HG02884 (cell line): ENCODE measurements at regions not wholly inside any gene's neighbourhood (a gene's known extent, or its start where the extent isn't known, plus 50 kb on each side); places are given as distances from the start of the nearest gene placed in this dataset.

Experiments
- ATAC-seq: cut with Tn5 transposase; IDR thresholded peaks from one replicate; pipeline ENCODE4 v1.9.1; 2021; ENCODE audit warnings: mild to moderate bottlenecking, moderate library complexity; ENCODE audit not compliant: unreplicated experiment

DNA sequence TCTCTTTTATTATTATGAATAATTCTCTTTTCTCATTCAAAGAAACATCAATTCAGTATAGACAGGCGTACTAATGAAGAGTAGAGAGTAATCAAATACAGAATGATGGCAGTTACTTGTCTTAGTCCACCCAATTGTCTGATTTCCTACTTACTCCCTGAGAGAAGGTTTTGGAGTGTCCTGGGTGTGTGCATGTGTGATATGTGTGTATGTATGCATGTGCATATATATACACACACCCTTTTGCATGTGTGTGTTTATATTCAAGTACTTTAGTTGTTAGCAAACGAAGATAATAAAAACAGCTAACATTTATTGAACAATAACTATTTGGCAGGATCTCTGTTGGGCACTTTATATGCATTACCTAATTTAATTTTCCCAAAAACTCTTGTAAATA is 63.2 kb upstream of the CCDC190 start:
- ATAC-seq, result no peak

DNA sequence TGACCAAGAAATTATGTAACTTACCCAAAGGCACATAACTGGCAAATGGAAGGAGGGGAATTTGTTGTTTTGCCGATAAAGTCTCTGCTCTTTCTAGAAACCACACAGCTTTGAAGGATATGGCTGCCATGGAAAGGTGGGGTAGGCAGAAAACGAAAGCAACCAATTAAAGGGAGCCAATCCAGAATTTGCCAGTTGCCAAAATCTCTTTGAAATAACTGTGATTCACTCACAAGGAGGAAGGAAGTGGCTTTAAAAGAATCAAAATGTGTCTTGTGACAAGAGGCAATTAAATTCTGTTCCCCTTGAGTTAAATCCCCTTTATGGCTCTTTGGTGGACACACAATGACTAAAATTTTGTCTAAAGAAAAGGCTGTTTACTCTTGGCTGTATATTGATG is 61.2 kb upstream of the CCDC190 start:
- no peak for ATAC-seq

DNA sequence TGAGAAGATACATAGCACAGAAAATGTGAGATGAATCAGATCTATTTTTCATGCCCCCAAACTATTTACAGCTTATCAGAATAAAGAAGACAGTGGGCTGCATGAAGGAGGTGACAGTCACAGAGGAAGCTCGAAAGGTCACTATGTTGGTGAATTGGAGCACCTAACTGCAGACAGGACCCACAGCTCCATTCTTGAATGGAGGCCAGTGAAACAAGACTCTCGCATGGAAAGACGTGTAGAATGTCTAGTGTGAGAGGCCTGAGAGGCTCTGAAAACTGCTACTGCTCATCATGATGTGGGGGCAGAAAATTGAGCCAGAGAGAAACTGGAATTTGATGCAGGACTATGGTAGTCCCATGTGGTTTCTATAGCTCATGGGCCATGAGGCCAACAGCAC is 60.3 kb upstream of the CCDC190 start:
- ATAC-seq, result no peak

DNA sequence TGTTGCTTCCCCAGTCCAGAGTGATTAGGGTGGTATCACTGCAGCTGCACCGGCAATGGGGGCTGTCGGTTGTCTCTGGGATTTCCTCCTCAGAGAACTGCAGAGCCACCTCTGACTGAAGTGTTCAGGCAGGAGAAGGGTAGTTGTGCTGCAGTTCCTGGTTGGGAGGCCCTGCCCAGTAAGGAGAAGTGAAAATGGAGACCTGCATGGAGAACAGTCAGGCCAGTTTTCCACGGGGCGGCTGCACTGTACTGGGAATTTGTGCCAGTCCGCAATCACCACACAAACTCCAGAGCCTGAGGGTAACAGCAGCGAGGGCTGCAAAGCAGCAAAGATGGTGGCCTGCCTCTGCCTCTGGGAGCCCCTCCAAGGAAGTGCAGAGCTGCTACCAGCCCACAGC is 58.1 kb upstream of the CCDC190 start:
- no peak for ATAC-seq

DNA sequence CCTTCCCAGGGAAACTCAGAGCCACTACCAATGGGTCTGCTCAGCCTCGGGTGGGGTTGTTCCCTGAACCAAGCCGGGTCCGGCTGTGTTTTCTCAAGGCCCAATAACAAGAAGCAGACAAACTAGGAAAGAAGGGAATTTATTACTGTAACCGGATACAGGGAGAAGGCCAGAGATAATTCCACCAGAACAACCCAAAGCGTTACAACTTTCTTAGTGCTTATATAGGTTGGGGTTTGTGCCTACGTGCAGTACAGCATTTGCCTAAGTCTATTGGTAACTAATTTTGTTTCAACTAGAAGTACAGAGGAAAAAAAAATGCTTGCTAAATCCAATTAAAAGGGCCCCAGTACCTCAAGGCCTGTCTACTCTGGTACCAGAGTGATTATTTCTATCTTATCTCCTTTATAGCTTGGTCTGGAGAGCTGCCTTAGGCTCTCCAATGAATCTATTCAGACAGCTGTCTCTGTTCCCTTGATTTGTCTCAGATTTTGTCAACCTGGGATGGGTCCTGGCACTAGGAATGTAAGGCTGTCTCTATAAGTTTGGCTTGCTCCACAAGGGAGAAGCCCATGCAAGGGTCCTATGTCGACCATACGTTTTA is 57.3 kb upstream of the CCDC190 start:
- no peak for ATAC-seq

GRCh38 chr1:162916821-162917613 is 56.0 kb upstream of the CCDC190 start:
- no peak for ATAC-seq

- ATAC-seq, result no peak
These were observed 55.4 kb upstream of the CCDC190 start for GRCh38 chr1:162916407-162916806.

DNA sequence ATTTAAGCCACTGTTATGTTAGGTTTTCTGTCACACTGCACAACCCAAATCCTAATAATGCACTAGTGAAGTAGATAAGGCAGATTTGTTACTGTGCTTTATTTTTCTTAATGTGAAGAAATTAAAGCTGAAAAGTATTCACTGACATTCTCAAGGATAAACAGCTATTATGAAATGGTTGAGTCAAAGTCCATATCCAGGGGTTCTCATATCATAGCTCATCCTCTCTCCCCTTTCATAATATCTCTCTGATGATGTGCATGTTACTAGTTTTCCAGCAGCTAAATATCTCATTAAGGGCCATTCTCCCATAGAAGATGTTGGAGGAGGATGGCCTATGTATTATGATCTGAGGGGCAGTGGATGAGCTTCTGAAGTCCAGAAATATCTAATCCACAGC is 53.6 kb upstream of the CCDC190 start:
- ATAC-seq, result no peak

DNA sequence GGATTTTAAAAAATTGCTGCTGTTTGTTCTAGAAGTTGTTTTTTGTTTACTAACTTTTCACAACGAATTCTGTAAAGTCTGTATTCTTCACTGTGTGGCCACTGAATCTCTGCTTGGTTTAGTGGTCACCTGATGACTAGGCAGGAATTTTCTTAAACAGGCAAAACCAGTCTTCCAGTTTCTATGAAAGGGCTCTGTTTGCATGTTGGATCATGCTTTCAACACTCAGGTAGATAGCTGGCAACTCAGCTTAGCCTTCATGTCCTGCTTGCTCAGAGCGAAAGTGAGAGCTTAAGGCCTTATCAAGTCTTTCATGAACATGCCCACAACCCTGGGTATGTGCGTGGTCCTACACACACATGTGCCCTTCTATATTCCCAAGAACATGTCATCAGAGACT is 52.4 kb upstream of the CCDC190 start:
- no peak for ATAC-seq

GRCh38 chr1:162912061-162912667 is 51.2 kb upstream of the CCDC190 start:
- no peak for ATAC-seq
